IPS-NIHi7 (cell line): ENCODE measurements at regions not wholly inside any gene's neighbourhood (a gene's known extent, or its start where the extent isn't known, plus 50 kb on each side); places are given as distances from the start of the nearest gene placed in this dataset.
"Not testable (repeated sequence)": the region's sequence is repeated elsewhere in the genome, so short reads cannot be mapped to it uniquely, and the experiment has no call there.

Source experiments
- DNase-seq: peaks from one replicate; pipeline ENCODE4 v3.0.0; 2012; ENCODE audit warnings: mixed read lengths; ENCODE audit errors: extremely low spot score

DNA sequence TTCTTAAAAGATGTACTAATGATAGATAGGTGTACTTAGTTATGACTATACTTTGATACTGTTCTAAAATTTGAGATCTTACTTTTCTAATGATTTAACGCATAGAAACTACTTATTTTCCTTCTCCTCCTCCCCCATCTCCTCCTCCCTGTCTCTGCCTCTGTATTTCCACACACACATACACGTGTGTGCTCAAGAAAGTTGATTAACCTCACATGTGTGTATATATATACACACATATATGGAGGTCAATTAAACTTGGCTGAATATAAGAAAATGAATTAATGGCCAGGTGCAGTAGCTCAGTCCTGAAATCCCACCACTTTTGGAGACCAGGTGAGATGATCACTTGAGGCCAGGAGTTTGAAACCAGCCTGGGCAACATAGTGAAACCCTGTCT lies 362.7 kb upstream of the SYT1 start:
- no peak for DNase-seq

DNA sequence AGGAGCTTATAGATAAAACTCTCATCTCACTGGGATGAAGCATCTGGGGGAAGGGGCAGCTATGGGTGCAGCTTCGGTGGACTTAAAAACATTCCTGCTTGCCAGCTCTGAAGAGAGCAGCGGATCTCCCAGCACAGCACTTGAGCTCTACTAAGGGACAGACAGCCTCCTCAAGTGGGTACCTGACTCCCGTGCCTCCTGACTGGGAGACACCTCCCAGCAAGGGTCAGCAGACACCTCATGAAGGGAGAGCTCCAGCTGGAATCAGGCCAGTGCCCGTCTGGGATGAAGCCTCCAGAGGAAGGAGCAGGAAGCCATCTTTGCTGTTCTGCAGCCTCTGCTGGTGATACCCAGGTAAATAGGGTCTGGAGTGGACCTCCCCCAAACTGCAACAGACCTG lies 345.2 kb upstream of the SYT1 start:
- DNase-seq, result no peak

DNA sequence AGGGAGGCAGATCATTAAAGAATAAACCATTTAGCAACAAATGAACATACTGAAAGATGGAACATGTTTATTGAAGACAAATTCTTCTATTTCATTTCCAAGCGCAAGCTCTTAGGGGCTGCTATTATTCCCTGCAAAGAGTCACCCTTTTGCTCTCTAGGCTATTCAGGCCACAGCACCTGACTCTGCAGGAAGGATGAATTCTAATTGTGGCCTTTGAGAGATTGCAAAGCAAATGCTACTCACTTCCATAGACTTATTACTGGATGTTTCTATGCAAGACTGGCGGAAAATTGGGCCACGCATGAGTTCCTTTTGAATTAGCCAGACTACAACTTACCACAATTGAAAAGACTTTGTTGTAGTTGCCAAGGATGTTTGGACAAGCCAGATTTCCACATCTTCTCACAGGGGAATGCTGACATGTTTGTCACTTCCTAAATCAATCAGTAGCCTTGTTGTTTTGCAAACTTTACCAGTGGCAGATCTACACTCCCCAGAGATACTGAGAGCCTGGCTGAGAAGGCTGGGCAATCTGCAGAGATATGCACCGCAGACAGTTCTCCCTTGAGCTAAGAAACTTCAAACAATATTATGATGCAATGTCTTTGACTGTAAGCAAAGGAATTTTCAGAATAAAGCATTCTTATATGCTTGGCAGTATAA lies 334.3 kb upstream of the SYT1 start:
- DNase-seq, result peak; percentile 22

DNA sequence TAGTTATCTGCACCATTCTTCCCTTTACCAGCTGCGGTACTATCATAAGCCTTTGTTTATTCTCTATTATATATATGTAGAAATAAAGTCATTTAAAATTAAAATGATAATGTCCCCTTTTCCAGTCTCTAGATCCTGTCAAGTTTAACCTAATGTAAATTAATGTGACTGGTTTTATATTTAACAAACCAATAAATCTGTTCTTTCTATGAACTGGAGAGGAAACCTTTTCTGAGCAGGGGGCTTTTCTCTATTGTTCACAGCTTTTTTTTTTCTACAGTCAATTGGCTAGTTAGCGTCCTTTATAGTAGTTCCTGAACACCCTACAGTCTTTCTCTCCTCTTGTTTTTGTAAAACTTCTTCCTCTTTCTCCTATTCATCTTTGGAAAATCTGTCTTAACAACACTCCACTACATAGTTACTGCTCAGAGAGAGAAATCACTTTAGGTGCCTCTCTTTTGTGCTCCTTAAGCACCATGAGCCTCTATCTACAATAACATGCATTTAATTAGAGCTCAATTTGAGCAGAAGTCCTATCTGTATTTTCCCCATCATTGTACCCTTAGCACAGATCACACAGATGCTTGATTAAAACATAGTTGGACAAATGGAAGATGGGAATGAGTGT lies 332.6 kb upstream of the SYT1 start:
- DNase-seq, result no peak

DNA sequence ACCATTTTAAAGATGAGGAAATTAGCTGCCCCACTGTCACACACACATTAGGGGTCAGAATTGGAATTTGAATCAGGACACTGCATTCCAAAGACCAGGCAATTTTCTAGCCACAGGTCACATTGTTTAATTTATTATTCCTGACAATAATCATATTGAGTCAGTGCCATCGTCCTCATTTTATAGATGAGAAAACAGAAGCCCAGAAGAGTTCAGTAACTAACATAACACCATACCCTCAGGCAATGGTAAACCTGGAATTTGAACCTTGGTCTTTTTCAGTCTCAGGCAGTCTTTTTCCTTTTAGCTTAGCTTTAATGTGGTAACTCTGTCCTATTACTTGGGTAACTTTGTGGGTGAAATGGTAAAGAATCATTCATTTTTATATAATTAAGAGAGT lies 330.3 kb upstream of the SYT1 start:
- DNase-seq, result no peak

DNA sequence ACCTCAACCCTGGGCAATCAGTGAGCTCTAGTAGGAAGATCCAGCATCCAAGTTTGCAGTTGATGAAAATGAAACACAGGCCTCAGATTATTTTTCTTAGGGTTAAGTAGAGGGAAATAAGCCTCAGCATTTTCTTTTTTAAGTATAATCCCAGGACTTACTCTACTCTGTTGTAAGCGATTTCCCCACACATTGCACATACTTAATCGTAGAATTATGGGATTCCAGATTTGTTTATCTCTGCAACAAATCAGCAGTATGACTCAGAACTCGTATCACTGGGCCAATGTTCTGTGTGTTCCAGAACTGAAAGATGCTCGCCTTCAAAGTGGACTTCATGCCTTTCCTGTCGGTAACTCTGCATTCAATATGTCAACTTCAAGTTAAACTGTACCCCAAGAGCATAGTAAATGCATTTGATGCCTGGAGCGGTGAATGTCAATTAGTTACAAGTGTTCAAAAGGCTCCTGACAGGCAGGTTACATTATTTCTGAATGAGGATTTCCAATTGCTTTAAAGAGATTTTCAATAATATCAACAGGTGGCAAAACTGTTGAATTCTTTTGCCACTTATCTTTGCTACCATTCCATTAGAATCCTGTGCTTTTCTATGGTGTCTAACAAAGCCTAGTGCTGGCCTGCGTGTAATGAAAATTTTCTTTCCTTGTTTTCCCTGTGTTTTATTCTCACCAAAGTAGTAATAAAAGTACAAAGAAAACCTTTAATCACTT lies 323.8 kb upstream of the SYT1 start:
- DNase-seq, result no peak

DNA sequence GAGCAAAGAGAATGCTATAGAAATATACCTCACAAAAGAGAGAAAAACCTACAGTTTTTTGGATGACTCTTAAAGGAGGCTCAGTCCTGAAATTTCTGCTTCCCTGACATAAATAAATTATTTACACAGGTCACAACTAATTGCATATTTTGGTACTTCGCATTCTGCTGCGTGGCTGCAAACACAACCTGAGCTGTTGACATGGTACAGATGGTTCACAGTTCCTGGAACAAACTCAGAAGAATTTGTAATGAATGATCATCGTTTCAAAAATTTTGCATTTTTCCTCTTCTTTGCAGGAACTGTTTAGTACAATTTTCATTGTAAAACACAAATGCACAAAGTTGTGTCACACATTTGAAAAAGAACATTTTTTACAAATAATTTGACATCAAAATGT lies 313.7 kb upstream of the SYT1 start:
- no peak for DNase-seq

DNA sequence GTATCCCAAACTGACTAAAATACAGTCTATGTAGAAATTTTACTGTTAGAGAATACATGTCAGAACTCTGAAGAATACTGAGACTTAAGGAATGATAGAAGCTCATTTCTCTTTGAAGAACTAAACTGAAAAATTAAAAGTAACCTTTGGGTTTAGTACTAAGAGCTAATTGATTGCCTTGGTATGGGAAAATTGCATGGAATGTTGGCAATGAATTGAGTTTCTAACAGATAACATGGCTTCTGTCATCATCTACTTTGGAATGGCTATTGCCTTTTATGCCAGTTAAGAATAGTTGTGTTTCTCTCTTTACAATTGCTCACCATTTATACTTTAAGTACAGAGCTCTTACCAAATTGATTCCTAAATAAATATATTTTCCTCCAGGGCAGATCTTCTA lies 308.8 kb upstream of the SYT1 start:
- DNase-seq, result no peak

DNA sequence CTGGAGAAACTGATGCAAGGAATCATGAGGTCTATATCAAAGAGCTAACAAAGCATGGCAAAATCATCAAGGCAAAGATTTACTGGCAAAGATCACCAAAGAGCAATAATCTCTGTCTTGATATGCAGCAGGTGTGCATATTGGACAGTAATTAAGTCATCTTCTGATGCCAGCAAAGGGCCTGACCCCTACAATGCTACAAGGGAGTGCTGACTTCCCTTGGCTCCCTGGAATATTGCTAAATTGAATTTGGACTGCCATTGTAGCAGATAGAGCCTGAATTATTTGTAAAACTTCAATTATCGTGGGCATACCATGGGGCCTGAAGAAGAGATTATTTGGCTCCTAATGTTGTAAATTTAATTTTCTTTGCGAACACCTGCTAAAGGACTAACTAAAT lies 307.9 kb upstream of the SYT1 start:
- DNase-seq, result no peak

DNA sequence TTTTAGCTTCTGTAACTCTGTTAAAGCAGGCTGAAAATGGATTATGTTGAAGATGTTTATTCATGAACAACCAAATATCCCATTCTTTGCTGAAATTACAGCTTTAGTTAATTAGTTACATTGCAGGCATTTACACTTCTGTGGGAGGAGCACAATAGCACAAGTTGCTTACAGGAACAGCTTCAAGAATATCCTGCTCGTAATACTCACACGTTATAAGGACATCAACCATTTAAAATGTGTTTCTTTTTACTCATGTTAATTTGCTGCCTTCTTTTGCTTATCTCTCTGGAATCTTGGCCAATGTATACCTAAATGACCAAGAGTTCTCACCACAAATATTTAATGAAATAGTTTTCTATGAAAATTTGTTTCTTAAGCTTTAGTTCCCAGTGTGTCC lies 305.2 kb upstream of the SYT1 start:
- DNase-seq, result no peak

DNA sequence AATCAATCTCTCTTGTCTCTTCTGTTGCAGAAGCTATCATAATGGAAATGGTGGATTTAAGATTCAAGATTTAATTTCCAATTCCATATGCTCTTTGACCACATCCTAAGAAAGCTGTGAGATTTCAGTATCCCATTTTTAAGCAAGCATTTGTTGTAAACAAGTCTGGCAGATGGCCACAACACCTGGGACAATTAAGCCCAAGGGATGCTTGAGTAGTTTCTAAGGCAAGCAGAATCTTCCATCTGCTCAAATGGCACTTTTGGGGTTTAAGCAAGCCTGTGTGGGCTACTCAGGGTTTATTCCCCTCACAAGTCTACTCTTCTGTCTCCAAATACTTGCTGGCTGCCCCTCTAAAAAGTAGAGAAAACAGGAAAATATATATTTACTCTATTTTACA lies 304.7 kb upstream of the SYT1 start:
- no peak for DNase-seq

DNA sequence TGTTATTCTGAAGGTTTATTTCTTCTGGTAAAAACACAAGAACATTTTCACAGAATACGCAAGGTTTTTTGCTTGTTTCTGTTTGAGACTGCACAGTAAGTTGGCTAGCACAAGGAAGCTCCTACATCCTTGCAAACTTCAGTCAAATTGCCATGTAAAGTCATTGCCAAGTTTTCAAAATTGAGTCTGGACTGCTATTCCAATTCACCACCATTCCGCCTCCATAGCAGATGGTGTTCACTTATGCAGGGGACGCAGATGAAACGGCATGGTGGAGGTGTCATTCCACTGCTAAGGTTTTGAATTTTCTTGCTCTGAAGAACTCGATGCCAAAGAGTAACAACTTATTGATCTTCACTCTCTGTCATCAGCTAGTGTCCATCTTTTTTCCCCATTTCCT lies 303.9 kb upstream of the SYT1 start:
- DNase-seq, result no peak

DNA sequence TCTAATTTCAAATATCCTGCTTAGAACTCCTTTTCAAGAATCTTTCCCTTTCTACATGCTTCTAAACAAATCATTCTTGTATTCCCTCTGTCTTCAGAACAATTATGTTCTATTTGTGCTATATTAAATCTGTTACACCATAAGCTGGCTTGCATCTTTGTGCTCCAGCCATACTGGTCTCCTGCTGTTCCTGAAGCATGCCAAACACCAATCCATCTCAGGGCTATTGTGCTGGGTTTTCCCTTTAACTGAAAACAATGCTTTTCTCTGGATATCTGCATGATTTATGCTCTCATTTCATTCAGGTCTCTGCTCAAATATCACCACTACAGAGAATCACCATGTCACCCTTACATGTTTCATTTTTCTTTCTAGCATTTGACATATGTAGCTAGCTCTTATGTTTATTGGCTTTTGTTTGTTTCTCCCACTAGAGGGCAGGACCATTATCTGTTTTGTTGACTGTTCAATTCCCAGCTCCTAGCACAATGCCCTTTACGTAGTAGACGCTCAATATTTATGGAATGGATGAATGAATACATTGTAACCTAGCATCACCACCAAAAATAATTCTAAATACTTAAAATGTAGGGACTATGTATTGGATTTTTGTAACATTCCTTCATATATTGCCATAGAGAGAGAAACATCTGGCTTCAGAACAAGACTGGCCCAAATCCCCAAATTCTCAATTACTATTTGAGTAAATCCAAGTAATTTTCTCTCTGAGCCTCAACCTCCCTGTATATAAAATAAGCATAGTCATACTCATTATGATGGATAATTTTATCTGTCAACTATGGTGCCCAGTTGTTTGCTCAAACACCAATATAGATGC lies 302.0 kb upstream of the SYT1 start:
- peak; percentile 13 for DNase-seq

DNA sequence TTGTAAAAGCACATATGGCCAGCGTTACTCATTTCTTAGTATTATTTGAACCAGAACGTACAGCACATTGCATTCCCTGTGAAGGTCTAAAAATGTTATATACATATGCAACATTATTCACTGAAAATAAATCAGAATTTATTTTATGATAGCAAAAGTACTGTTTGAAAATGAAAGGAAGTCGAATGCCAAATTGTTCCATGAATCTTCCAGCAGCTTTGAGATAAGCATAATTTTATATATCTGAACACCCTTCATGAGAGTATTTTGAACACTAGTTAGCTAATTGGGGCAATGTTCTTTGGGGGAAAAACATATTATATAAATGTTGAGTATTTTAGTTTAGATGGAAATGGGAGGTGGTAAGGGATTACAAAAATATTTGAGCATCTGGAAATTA lies 300.7 kb upstream of the SYT1 start:
- no peak for DNase-seq

DNA sequence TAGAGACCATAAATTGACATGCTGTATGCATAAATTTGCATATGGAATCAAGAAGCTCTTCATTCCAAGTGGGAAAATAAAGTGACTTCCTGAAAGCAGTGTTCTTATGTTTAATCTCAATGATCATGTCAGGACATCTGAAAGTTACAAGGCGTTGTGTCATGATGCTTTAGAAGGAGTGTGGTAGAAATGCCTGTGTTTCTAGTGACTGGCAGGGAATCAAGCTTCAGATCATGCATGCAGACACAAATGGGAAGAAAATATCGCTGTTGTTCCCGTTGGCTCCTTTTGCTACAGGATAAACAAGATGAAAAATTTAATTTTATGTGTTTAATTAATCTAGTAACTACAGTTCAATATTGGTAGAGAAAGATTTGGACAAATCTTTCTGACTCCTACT lies 298.1 kb upstream of the SYT1 start:
- DNase-seq, result no peak

DNA sequence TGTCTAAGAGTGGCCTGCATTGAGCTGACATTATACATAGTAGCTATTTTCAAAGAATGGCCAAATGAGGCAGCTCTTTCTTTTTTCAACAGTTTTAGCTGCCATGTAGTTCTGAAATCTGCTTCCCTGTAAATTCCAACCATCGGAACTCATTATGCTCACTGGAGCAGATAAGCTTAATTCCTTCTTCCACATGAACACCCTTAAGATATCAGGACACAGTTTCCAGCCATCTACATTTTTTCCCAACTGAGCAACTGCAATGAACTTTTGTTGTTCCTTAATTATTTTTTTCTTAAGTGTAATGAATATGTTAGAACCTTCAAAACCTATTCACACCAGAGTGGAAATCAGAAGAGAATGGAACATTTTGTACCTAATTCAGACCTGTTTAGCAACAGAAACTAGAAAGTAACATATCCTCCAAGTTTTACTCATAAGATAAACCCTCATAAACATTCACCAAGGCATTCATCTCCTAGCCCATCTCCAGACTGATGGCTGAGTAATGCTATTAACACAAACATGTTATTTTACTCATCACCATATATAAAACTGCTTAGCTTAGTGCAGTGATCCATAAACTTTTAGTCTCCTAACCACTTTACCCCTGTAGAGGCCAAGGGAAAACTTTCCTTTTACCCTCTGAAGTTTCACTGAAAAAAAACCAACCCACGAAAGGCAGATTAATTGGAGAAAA lies 296.1 kb upstream of the SYT1 start:
- DNase-seq, result no peak

DNA sequence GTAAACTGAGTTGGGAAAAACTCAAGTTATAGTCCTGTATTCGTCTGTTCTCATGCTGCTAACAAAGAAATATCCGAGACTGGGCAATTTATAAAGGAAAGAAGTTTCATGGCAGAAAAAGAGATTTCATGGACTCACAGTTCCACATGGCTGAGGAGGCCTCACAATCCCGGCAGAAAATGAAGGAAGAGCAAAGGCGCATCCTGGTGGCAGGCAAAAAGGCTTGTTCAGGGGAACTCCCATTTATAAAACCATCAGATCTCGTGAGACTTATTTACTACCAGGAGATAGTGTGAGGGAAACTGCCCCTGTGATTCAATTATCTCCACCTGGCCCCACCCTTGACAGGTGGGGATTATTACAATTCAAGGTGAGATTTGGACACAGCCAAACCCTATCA lies 292.6 kb upstream of the SYT1 start:
- DNase-seq, result no peak

DNA sequence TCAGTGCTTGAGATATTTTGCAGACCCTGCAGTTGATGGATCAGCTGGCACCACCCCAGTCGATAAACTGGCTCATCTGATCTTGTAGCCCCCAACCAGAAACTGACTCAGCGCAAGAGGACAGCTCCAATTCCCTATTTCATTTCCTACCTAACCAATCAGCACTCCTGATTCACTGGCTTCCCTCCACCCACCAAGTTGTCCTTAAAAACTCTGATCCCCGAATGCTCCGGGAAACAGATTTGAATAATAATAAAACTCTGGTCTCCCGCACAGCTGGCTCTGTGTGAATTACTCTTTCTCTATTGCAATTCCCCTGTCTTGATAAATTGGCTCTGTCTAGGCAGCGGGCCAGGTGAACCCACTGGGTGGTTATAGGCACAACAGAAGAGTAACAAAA lies 289.4 kb upstream of the SYT1 start:
- DNase-seq, result not testable (repeated sequence)

DNA sequence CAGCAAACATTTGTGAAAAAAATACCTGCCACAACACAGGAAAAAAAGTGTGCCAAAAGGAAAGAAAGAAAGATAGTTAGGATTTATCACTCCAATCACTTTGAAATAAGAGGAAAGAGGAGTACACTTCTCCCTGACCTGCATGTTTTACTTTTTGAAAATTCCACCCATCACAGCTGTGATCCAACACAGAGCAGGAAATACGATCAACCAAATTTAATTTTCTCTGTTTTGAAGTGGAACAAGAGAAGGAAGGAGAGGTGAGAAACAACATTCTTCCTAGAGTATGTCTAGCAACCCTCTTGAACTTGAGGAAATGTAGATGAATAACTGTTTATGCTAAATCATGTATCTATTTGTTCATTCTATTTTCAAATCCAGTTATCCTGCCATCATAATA lies 284.7 kb upstream of the SYT1 start:
- DNase-seq, result no peak

DNA sequence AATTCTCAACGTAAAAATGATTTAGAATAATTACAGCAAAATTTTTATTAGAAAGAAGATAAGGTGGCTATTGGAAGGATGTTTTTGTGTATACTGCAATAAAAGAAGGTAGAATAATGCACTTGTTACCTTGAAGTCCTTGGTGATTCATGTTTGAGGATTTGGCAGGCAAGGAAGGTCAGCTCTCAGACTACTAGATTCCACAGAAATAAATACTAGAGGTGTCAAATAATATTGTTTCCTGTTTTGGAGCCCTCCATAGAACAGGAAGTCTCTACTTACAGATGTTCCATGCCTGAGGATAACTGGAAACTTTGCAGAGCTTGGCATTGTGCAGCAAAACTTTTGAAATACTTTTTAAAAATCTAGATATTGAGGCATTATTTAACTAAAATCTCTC lies 284.3 kb upstream of the SYT1 start:
- DNase-seq, result no peak

DNA sequence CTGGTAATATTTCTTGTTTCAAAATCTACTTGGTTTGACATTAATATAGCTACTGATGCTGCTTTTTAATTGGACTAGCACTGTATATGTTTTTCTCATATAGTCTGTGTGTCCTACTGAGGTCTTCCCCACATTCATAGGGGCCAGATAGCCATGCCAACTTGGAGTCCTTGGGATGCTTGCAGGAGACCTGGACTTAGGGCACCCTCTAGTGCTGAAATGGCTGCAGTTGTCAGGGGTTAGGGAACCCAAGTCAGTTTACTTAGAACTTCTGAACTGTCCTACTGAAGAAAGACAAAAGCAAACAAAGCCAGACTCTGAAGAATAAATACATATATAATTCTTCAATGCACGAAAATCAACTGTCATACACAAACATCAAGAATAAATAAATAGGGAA lies 279.9 kb upstream of the SYT1 start:
- DNase-seq, result peak; percentile 62

DNA sequence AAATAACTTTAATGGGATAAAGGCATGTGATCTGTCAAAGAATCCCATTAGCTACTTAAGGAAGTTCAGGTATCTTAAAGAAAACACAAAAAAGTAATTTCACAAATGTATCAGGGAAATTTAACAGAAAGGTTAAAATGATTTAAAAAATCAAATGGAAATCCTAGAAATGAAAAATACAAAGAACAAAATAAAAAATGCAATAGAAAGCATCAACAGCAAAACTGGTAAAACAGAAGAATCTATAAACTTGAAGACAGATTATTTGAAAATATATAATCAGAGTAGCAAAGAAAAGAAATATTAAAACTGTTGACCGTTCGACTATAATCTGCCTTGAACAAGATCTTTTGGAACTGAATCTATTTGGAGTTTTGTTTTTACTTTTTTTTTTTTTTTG lies 279.4 kb upstream of the SYT1 start:
- DNase-seq, result no peak
